Right cardiac atrium (tissue), 5 donors: ENCODE measurements at regions not wholly inside any gene's neighbourhood (a gene's known extent, or its start where the extent isn't known, plus 50 kb on each side); places are given as distances from the start of the nearest gene placed in this dataset.
"Not testable (repeated sequence)": the region's sequence is repeated elsewhere in the genome, so short reads cannot be mapped to it uniquely, and the experiment has no call there.

Experiments used
- ATAC-seq, 2 donors: fragments of 200-7000 bp; cut with Tn5 transposase; one replicate each; pipeline versions ENCODE4 v1.8.0 to v1.9.1; 2020; ENCODE audit warnings: moderate library complexity in 2 of 2, mild to moderate bottlenecking in 1 of 2
- DNase-seq, 3 donors: peaks; one replicate each; pipeline ENCODE4 v3.0.0-alpha.2; 2020
- H3K27ac ChIP-seq: one replicate; pipeline ENCODE4 v1.5.1; 2013; ENCODE audit warnings: mild to moderate bottlenecking, low read length, control low read depth, moderate library complexity
- H3K27me3 ChIP-seq: one replicate; pipeline ENCODE4 v1.6.1; 2013; ENCODE audit not compliant: control insufficient read depth, insufficient read depth
- H3K4me1 ChIP-seq: one replicate; pipeline ENCODE4 v1.6.1; 2013; ENCODE audit warnings: low read length; ENCODE audit not compliant: control insufficient read depth, insufficient read depth
- H3K4me3 ChIP-seq: one replicate; pipeline ENCODE4 v1.5.1; 2013; ENCODE audit warnings: low read length, control low read depth
- H3K9me3 ChIP-seq: one replicate; pipeline ENCODE4 v1.6.1; 2013; ENCODE audit warnings: low read length; ENCODE audit not compliant: control insufficient read depth
- WGBS: extraction: QIAGEN DNeasy Blood & Tissue Kit; methylation state at CpG from one replicate; pipeline ENCODE4 v1.1.7; 2013; 5-methylcytosine and 5-hydroxymethylcytosine counted together
- intact Hi-C, 4 donors: fragments of 100-400 bp; cut with DNase I; formaldehyde crosslinking; loops; one replicate each; pipeline versions ENCODE4 v1.11.0 to v1.14.0; 2022 to 2023
- donor health status: healthy with polysubstance abuse.
- donor health status: DM: no; HTN: yes; CAD: no.
- donor health status: DM: no; HTN: no; CAD: no.
- donor health status: DM: no; HTN: yes; CAD: no; lungs with severe emphysema.
- donor health status: DM: yes; HTN: yes; CAD: no.

GRCh38 chrY:11769937-11770336 lies 931.1 kb upstream of the USP9Y start:
- intact Hi-C loops: no loop called here
- no peak for ATAC-seq
- 51% methylated on average over 2 of the region's 2 CpGs for WGBS

GRCh38 chrY:11779743-11780142 lies 921.3 kb upstream of the USP9Y start:
- ATAC-seq, H3K4me3 ChIP-seq, DNase-seq, H3K4me1 ChIP-seq, intact Hi-C loops, H3K9me3 ChIP-seq, H3K27ac ChIP-seq, H3K27me3 ChIP-seq: not testable (repeated sequence)
- 47% methylated on average over 1 of the region's 1 CpG for WGBS

More at GRCh38 chrY:11769937-11770336, 931.1 kb upstream of the USP9Y start:
- Histone ChIP-seq H3K27ac (no peak overlapping the region), H3K9me3 (no peaks in the 10 kb centered on the region), H3K4me1 (no peaks in the 10 kb centered on the region), H3K4me3 (no peak overlapping the region), H3K27me3 (no peaks in the 10 kb centered on the region)
- no peak for DNase-seq

GRCh38 chrY:11789057-11789456 lies 912.0 kb upstream of the USP9Y start:
- WGBS: 70% methylated on average over 13 of the region's 13 CpGs
- DNase-seq: peak in 1 of 3 donors; percentile 18
- H3K27ac ChIP-seq, intact Hi-C loops, H3K9me3 ChIP-seq, ATAC-seq, H3K27me3 ChIP-seq, H3K4me1 ChIP-seq, H3K4me3 ChIP-seq: not testable (repeated sequence)

GRCh38 chrY:11823752-11824151 lies 877.3 kb upstream of the USP9Y start:
- WGBS: 50% methylated on average over 6 of the region's 6 CpGs
- H3K27me3 ChIP-seq, H3K4me1 ChIP-seq, ATAC-seq, intact Hi-C loops, H3K27ac ChIP-seq, DNase-seq, H3K4me3 ChIP-seq, H3K9me3 ChIP-seq: not testable (repeated sequence)

GRCh38 chrY:11834197-11834596 lies 866.8 kb upstream of the USP9Y start:
- H3K9me3 ChIP-seq, H3K4me3 ChIP-seq, DNase-seq, H3K4me1 ChIP-seq, ATAC-seq, H3K27me3 ChIP-seq, H3K27ac ChIP-seq, intact Hi-C loops: not testable (repeated sequence)
- WGBS: 53% methylated on average over 7 of the region's 7 CpGs
